Hematopoietic multipotent progenitor cell treated with erythropoietin and hydrocortisone succinate and interleukin-3 and kit ligand, for 6 days (in vitro differentiated cells): ENCODE measurements at regions not wholly inside any gene's neighbourhood (a gene's known extent, or its start where the extent isn't known, plus 50 kb on each side); places are given as distances from the start of the nearest gene placed in this dataset.
A peak's percentile ranks its signal among the peaks of the same experiment; 100 is the strongest.

Experiments used
- DNase-seq: peaks from one replicate; pipeline ENCODE4 v3.0.0-alpha.2; 2015

- no peak for DNase-seq
Observed at GRCh38 chr4:117327491-117327890, 242.1 kb upstream of the TRAM1L1 start.

- DNase-seq: no peak
Observed at GRCh38 chr4:117328333-117328732, 243.0 kb upstream of the TRAM1L1 start.

- no peak for DNase-seq
Observed at GRCh38 chr4:117331817-117332216, 246.4 kb upstream of the TRAM1L1 start.

GRCh38 chr4:117334451-117335188 lies 249.2 kb upstream of the TRAM1L1 start:
- no peak for DNase-seq

GRCh38 chr4:117357437-117357836 lies 272.1 kb upstream of the TRAM1L1 start:
- DNase-seq: no peak

- DNase-seq: no peak
Observed at GRCh38 chr4:117357866-117358265, 272.5 kb upstream of the TRAM1L1 start.

- DNase-seq: no peak
Observed at GRCh38 chr4:117370944-117371668, 285.7 kb upstream of the TRAM1L1 start.

GRCh38 chr4:117375101-117375500 lies 289.7 kb upstream of the TRAM1L1 start:
- no peak for DNase-seq

GRCh38 chr4:117376692-117377091 lies 291.3 kb upstream of the TRAM1L1 start:
- DNase-seq: no peak

- no peak for DNase-seq
Observed at GRCh38 chr4:117378942-117379341, 293.6 kb upstream of the TRAM1L1 start.

GRCh38 chr4:117383468-117383867 lies 298.1 kb upstream of the TRAM1L1 start:
- DNase-seq: no peak

GRCh38 chr4:117385526-117385925 lies 300.1 kb upstream of the TRAM1L1 start:
- no peak for DNase-seq

- no peak for DNase-seq
Observed at GRCh38 chr4:117387072-117387471, 301.7 kb upstream of the TRAM1L1 start.

- DNase-seq: no peak
Observed at GRCh38 chr4:117400039-117400835, 314.9 kb upstream of the TRAM1L1 start.

GRCh38 chr4:117412661-117413060 lies 327.3 kb upstream of the TRAM1L1 start:
- DNase-seq: no peak

- DNase-seq: no peak
Observed at GRCh38 chr4:117417856-117418255, 332.5 kb upstream of the TRAM1L1 start.

GRCh38 chr4:117420948-117421347 lies 335.6 kb upstream of the TRAM1L1 start:
- DNase-seq: no peak

- DNase-seq: no peak
Observed at GRCh38 chr4:117421706-117422105, 336.3 kb upstream of the TRAM1L1 start.

GRCh38 chr4:117422297-117422696 lies 336.9 kb upstream of the TRAM1L1 start:
- no peak for DNase-seq

- DNase-seq: no peak
Observed at GRCh38 chr4:117425636-117426035, 340.3 kb upstream of the TRAM1L1 start.

GRCh38 chr4:117428536-117428935 lies 343.2 kb upstream of the TRAM1L1 start:
- DNase-seq: no peak

- DNase-seq: peak; percentile 1
Observed at GRCh38 chr4:117429061-117429460, 343.7 kb upstream of the TRAM1L1 start.

- DNase-seq: no peak
Observed at GRCh38 chr4:117429506-117429905, 344.1 kb upstream of the TRAM1L1 start.

GRCh38 chr4:117434424-117434823 lies 349.0 kb upstream of the TRAM1L1 start:
- DNase-seq: no peak
